GM18873 (cell line): ENCODE measurements at regions not wholly inside any gene's neighbourhood (a gene's known extent, or its start where the extent isn't known, plus 50 kb on each side); places are given as distances from the start of the nearest gene placed in this dataset.

Experiments
- ATAC-seq: cut with Tn5 transposase; IDR thresholded peaks from one replicate; pipeline ENCODE4 v1.9.1; 2021; ENCODE audit warnings: mild to moderate bottlenecking, moderate library complexity, moderate number of reproducible peaks; ENCODE audit not compliant: unreplicated experiment, low FRiP score

- ATAC-seq: no peak
Observed at GRCh38 chr16:85315866-85316265, 203.6 kb upstream of the CIBAR2 start.

GRCh38 chr16:85316321-85316919 is 204.1 kb upstream of the CIBAR2 start:
- ATAC-seq: no peak

GRCh38 chr16:85316944-85317343 is 204.7 kb upstream of the CIBAR2 start:
- ATAC-seq: no peak

GRCh38 chr16:85317704-85318103 is 205.4 kb upstream of the CIBAR2 start:
- no peak for ATAC-seq

GRCh38 chr16:85319208-85319983 is 207.1 kb upstream of the CIBAR2 start:
- ATAC-seq: no peak

- no peak for ATAC-seq
Observed at GRCh38 chr16:85319984-85320440, 207.7 kb upstream of the CIBAR2 start.

- ATAC-seq: no peak
Observed at GRCh38 chr16:85320677-85321385, 208.6 kb upstream of the CIBAR2 start.

- no peak for ATAC-seq
Observed at GRCh38 chr16:85321509-85322271, 209.4 kb upstream of the CIBAR2 start.

GRCh38 chr16:85323230-85323960 is 211.1 kb upstream of the CIBAR2 start:
- no peak for ATAC-seq

- no peak for ATAC-seq
Observed at GRCh38 chr16:85323961-85324253, 211.6 kb upstream of the CIBAR2 start.

GRCh38 chr16:85324488-85324887 is 212.2 kb upstream of the CIBAR2 start:
- ATAC-seq: no peak

- no peak for ATAC-seq
Observed at GRCh38 chr16:85326113-85326793, 214.0 kb upstream of the CIBAR2 start.

GRCh38 chr16:85326794-85327181 is 214.5 kb upstream of the CIBAR2 start:
- no peak for ATAC-seq

GRCh38 chr16:85327731-85328675 is 215.7 kb upstream of the CIBAR2 start:
- ATAC-seq: no peak

- no peak for ATAC-seq
Observed at GRCh38 chr16:85328676-85329058, 216.4 kb upstream of the CIBAR2 start.

- no peak for ATAC-seq
Observed at GRCh38 chr16:85329059-85329812, 217.0 kb upstream of the CIBAR2 start.

GRCh38 chr16:85330006-85330693 is 217.9 kb upstream of the CIBAR2 start:
- ATAC-seq: no peak
